DND-41 (cell line): ENCODE measurements at regions not wholly inside any gene's neighbourhood (a gene's known extent, or its start where the extent isn't known, plus 50 kb on each side); places are given as distances from the start of the nearest gene placed in this dataset.

Source experiments
- EZH2 ChIP-seq: IDR thresholded peaks from 3 replicates; pipeline ENCODE4 v1.6.1; 2012; ENCODE audit warnings: borderline replicate concordance, low read depth, mild to moderate bottlenecking, moderate library complexity, low read length, inconsistent platforms; ENCODE audit not compliant: severe bottlenecking
- TF ChIP-seq, protein P1 (sequence below): IDR thresholded peaks from 2 replicates; pipeline ENCODE4 v1.5.1; 2012; ENCODE audit warnings: borderline replicate concordance, low read length, moderate library complexity, mild to moderate bottlenecking; ENCODE audit not compliant: poor library complexity, severe bottlenecking; ENCODE audit errors: extremely low read depth

DNA sequence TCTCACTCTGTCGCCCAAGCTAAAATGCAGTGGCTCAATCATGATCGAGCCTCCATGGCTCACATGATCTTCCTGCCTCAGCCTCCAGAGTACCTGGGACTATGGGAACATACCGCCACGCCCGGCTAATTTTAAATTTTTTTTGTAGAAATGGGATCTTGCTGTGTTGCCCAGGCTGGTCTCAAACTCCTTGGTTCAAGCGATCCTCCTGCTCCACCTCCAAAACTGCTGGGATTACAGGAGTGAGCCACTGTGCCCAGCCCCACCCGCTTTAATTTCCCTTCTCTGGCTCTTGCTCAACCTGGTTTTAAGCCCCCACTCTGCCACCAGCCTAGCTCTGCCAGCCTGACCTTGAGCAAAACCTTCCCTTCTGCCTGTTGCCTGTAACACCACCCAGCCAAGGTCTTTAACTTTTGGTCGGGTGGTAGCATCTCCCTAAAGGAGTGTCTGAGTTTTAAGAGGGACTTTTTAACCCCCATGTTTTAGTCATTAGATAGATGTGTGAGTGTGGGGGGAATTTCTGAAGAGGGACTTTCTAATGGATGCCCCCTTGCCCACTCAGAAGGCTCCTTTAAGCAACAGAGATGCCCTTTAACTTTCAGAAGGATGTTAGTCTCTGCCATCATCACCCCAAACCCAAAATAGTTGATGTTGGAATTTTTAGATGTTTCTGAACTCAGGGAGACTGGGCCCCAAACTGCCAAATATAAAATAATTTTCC is 71.8 kb upstream of the FOXP4 start:
- TF ChIP-seq, protein P1, sequence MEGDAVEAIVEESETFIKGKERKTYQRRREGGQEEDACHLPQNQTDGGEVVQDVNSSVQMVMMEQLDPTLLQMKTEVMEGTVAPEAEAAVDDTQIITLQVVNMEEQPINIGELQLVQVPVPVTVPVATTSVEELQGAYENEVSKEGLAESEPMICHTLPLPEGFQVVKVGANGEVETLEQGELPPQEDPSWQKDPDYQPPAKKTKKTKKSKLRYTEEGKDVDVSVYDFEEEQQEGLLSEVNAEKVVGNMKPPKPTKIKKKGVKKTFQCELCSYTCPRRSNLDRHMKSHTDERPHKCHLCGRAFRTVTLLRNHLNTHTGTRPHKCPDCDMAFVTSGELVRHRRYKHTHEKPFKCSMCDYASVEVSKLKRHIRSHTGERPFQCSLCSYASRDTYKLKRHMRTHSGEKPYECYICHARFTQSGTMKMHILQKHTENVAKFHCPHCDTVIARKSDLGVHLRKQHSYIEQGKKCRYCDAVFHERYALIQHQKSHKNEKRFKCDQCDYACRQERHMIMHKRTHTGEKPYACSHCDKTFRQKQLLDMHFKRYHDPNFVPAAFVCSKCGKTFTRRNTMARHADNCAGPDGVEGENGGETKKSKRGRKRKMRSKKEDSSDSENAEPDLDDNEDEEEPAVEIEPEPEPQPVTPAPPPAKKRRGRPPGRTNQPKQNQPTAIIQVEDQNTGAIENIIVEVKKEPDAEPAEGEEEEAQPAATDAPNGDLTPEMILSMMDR: no peak
- TF ChIP-seq EZH2: no peak
